Neural crest cell (in vitro differentiated cells): ENCODE measurements at regions not wholly inside any gene's neighbourhood (a gene's known extent, or its start where the extent isn't known, plus 50 kb on each side); places are given as distances from the start of the nearest gene placed in this dataset.

Experiments
- DNase-seq: peaks from one replicate; pipeline ENCODE4 v3.0.0; 2021; ENCODE audit warnings: low read depth, mixed read lengths, low spot score
- H3K27ac Mint-ChIP-seq: one replicate; pipeline ENCODE4 v1.8.0; 2021; ENCODE audit warnings: mild to moderate bottlenecking, mixed read lengths; ENCODE audit not compliant: unreplicated experiment
- H3K27me3 Mint-ChIP-seq: 2 replicates; pipeline ENCODE4 v1.8.0; 2021; ENCODE audit warnings: low read depth, mild to moderate bottlenecking, mixed read lengths
- H3K36me3 Mint-ChIP-seq: 2 replicates; pipeline ENCODE4 v1.8.0; 2021; ENCODE audit warnings: low read depth, mild to moderate bottlenecking, mixed read lengths
- H3K4me1 Mint-ChIP-seq: 2 replicates; pipeline ENCODE4 v1.8.0; 2021; ENCODE audit warnings: mixed read lengths
- H3K4me3 Mint-ChIP-seq: one replicate; pipeline ENCODE4 v1.8.0; 2021; ENCODE audit warnings: mild to moderate bottlenecking, mixed read lengths
- H3K9me3 Mint-ChIP-seq: 2 replicates; pipeline ENCODE4 v1.8.0; 2021; ENCODE audit warnings: mixed read lengths
- CTCF ChIP-seq: fragments of 200-600 bp; sonication (generic); conservative IDR thresholded peaks from 2 replicates; pipeline ENCODE4 v1.5.0; 2021; ENCODE audit warnings: antibody characterized with exemption, mild to moderate bottlenecking

- H3K27me3 Mint-ChIP-seq, result peaks cover 53% of the 10 kb centered on the region
- H3K9me3 Mint-ChIP-seq, result no peaks in the 10 kb centered on the region
- no peak overlapping the region for H3K4me3 Mint-ChIP-seq
- H3K36me3 Mint-ChIP-seq, result no peaks in the 10 kb centered on the region
- DNase-seq, result no peak
- H3K4me1 Mint-ChIP-seq, result peaks cover 27% of the 10 kb centered on the region
- no peak overlapping the region for H3K27ac Mint-ChIP-seq
- TF ChIP-seq CTCF, result no peak
Measured at GRCh38 chr1:166484871-166485270, 318.1 kb upstream of the FAM78B start.

- Mint-ChIP-seq H3K4me3 (no peak overlapping the region), H3K27me3 (peaks cover 48% of the 10 kb centered on the region), H3K9me3 (no peaks in the 10 kb centered on the region), H3K4me1 (peaks cover 27% of the 10 kb centered on the region), H3K36me3 (no peaks in the 10 kb centered on the region), H3K27ac (no peak overlapping the region)
- TF ChIP-seq CTCF, result no peak
- DNase-seq, result no peak
Measured at GRCh38 chr1:166485620-166486019, 318.8 kb upstream of the FAM78B start.

- Mint-ChIP-seq H3K36me3 (no peaks in the 10 kb centered on the region), H3K27ac (no peak overlapping the region), H3K27me3 (peaks cover 41% of the 10 kb centered on the region), H3K9me3 (peaks cover 2% of the 10 kb centered on the region), H3K4me3 (no peak overlapping the region), H3K4me1 (peaks cover 27% of the 10 kb centered on the region)
- no peak for TF ChIP-seq CTCF
- no peak for DNase-seq
Measured at GRCh38 chr1:166488327-166488726, 321.5 kb upstream of the FAM78B start.

- Mint-ChIP-seq H3K36me3 (no peaks in the 10 kb centered on the region), H3K4me3 (no peak overlapping the region), H3K4me1 (peaks cover 27% of the 10 kb centered on the region), H3K9me3 (peaks cover 2% of the 10 kb centered on the region), H3K27ac (no peak overlapping the region), H3K27me3 (peaks cover 39% of the 10 kb centered on the region)
- DNase-seq, result no peak
- TF ChIP-seq CTCF, result no peak
Measured at GRCh38 chr1:166489356-166489669, 322.5 kb upstream of the FAM78B start.

GRCh38 chr1:166489670-166490436 lies 323.1 kb upstream of the FAM78B start:
- no peak overlapping the region for H3K27ac Mint-ChIP-seq
- H3K4me3 Mint-ChIP-seq, result no peak overlapping the region
- H3K4me1 Mint-ChIP-seq, result peaks cover 24% of the 10 kb centered on the region
- H3K9me3 Mint-ChIP-seq, result peaks cover 2% of the 10 kb centered on the region
- H3K36me3 Mint-ChIP-seq, result no peaks in the 10 kb centered on the region
- peaks cover 34% of the 10 kb centered on the region for H3K27me3 Mint-ChIP-seq
- no peak for DNase-seq
- TF ChIP-seq CTCF, result no peak
